SK-N-SH (cell line): ENCODE measurements at regions not wholly inside any gene's neighbourhood (a gene's known extent, or its start where the extent isn't known, plus 50 kb on each side); places are given as distances from the start of the nearest gene placed in this dataset.

Experiments used
- CTCF ChIA-PET: fragments of 300-600, 350-600 bp; formaldehyde crosslinking; extraction: SDS; loops from one replicate; lab custom pipeline; 2021; lab: Yijun Ruan, JAX
- POLR2A ChIA-PET: fragments of 350-600 bp; sonication (Branson Sonifier 250); formaldehyde crosslinking; extraction: SDS; loops from one replicate; lab custom pipeline; 2020; ENCODE audit warnings: antibody characterized with exemption, inconsistent platforms; lab: Yijun Ruan, JAX
- DNase-seq: peaks from one replicate; pipeline ENCODE4 v3.0.0; 2012
- H2AFZ ChIP-seq: fragments of 200-600 bp; sonication (generic); 2 replicates; pipeline ENCODE4 v1.8.1; 2016; ENCODE audit warnings: antibody characterized with exemption, mild to moderate bottlenecking, low read depth
- H3F3A ChIP-seq: fragments of 200-600 bp; sonication (generic); replicated peaks from 2 replicates; pipeline ENCODE3; 2016; ENCODE audit warnings: antibody characterized with exemption, mild to moderate bottlenecking; ENCODE audit not compliant: insufficient read depth
- H3K27ac ChIP-seq, 2 experiments: fragments of 200-500 bp in 1 of 2; fragments of 200-600 bp in 1 of 2; sonication (Bioruptor generic) in 1 of 2; sonication (generic), shearing (Covaris generic) in 1 of 2; 2 replicates each; pipeline versions ENCODE4 v1.5.1 to v1.6.1; 2014 to 2016; ENCODE audit warnings: low read depth in 2 of 2, inconsistent platforms in 1 of 2, low read length in 1 of 2, mild to moderate bottlenecking in 1 of 2, mixed read lengths in 1 of 2
- H3K27me3 ChIP-seq: fragments of 200-600 bp; sonication (generic), shearing (Covaris generic); 2 replicates; pipeline ENCODE4 v1.6.1; 2016; ENCODE audit warnings: mixed run types; ENCODE audit not compliant: insufficient read depth
- H3K36me3 ChIP-seq, 2 experiments: fragments of 200-500 bp in 1 of 2; fragments of 200-600 bp in 1 of 2; sonication (Bioruptor generic) in 1 of 2; sonication (generic) in 1 of 2; replicated peaks in 1 of 2; 2 replicates each; pipeline versions ENCODE3 to v1.5.1; 2014 to 2016; ENCODE audit warnings: low read length in 1 of 2, mild to moderate bottlenecking in 1 of 2; ENCODE audit not compliant: insufficient read depth in 2 of 2, control insufficient read depth in 1 of 2
- H3K4me1 ChIP-seq, 2 experiments: fragments of 200-500 bp in 1 of 2; fragments of 200-600 bp in 1 of 2; sonication (Bioruptor generic) in 1 of 2; sonication (generic), shearing (Covaris generic) in 1 of 2; 2 replicates each; pipeline versions ENCODE4 v1.5.1 to v1.6.1; 2014 to 2016; ENCODE audit warnings: low read depth in 1 of 2, low read length in 1 of 2, mixed run types in 1 of 2; ENCODE audit not compliant: insufficient read depth in 2 of 2, control insufficient read depth in 1 of 2
- H3K4me2 ChIP-seq: fragments of 200-600 bp; sonication (generic), shearing (Covaris generic); 2 replicates; pipeline ENCODE4 v1.6.1; 2017; ENCODE audit warnings: mixed run types
- H3K4me3 ChIP-seq, 2 experiments: fragments of 200-500 bp in 1 of 2; fragments of 200-600 bp in 1 of 2; sonication (Bioruptor generic) in 1 of 2; sonication (generic), shearing (Covaris generic) in 1 of 2; 2 replicates each; pipeline versions ENCODE4 v1.5.1 to v1.8.1; 2014 to 2016; ENCODE audit warnings: low read depth in 2 of 2, inconsistent platforms in 1 of 2, low read length in 1 of 2, mild to moderate bottlenecking in 1 of 2, mixed read lengths in 1 of 2, moderate library complexity in 1 of 2
- H3K79me2 ChIP-seq: fragments of 200-600 bp; sonication (generic); 2 replicates; pipeline ENCODE4 v1.8.1; 2017; ENCODE audit warnings: mild to moderate bottlenecking; ENCODE audit not compliant: insufficient read depth
- H3K9ac ChIP-seq: fragments of 200-600 bp; sonication (generic); 2 replicates; pipeline ENCODE4 v1.6.1; 2017; ENCODE audit warnings: mixed run types
- H3K9me2 ChIP-seq: fragments of 200-600 bp; sonication (generic); 2 replicates; pipeline ENCODE4 v1.6.1; 2017; ENCODE audit warnings: mixed run types
- H3K9me3 ChIP-seq: fragments of 200-600 bp; sonication (generic); 2 replicates; pipeline ENCODE4 v1.6.1; 2017; ENCODE audit warnings: mixed run types, mild to moderate bottlenecking, moderate library complexity
- H4K20me1 ChIP-seq: fragments of 200-600 bp; sonication (generic); 2 replicates; pipeline ENCODE4 v1.6.1; 2017; ENCODE audit warnings: mild to moderate bottlenecking, mixed run types; ENCODE audit not compliant: insufficient read depth
- CTCF ChIP-seq: fragments of 200-600 bp; sonication (generic); IDR thresholded peaks from 2 replicates; pipeline ENCODE4 v1.6.1; 2017; ENCODE audit warnings: antibody characterized with exemption, mild to moderate bottlenecking, moderate library complexity
- ELF1 ChIP-seq: IDR thresholded peaks from 2 replicates; pipeline ENCODE4 v1.4.0; 2012
- EZH2phosphoT487 ChIP-seq: fragments of 200-600 bp; sonication (generic); IDR thresholded peaks from 2 replicates; pipeline ENCODE4 v1.6.1; 2017; ENCODE audit warnings: low read depth, mixed run types, mild to moderate bottlenecking, antibody characterized with exemption, moderate library complexity, borderline replicate concordance
- FOSL2 ChIP-seq: IDR thresholded peaks from 2 replicates; pipeline ENCODE4 v1.4.0; 2012; ENCODE audit warnings: low read depth, mild to moderate bottlenecking, moderate library complexity, borderline replicate concordance
- GABPA ChIP-seq: IDR thresholded peaks from 2 replicates; pipeline ENCODE4 v1.4.0; 2012; ENCODE audit warnings: low read depth, mild to moderate bottlenecking
- GATA2 ChIP-seq: sonication (generic); formaldehyde crosslinking; IDR thresholded peaks from 2 replicates; pipeline ENCODE4 v1.5.0; 2020; ENCODE audit warnings: mild to moderate bottlenecking, missing genetic modification reagents
- MEF2A ChIP-seq: IDR thresholded peaks from 2 replicates; pipeline ENCODE4 v1.4.0; 2012; ENCODE audit warnings: low read depth, borderline replicate concordance
- MXI1 ChIP-seq: IDR thresholded peaks from 2 replicates; pipeline ENCODE4 v1.6.1; 2012; ENCODE audit warnings: mild to moderate bottlenecking, low read depth, low read length, improper control_type of control experiment
- NFIC ChIP-seq: IDR thresholded peaks from 2 replicates; pipeline ENCODE4 v1.4.0; 2012; ENCODE audit warnings: borderline replicate concordance
- POLR2AphosphoS5 ChIP-seq: IDR thresholded peaks from 2 replicates; pipeline ENCODE4 v1.6.1; 2012; ENCODE audit warnings: low read depth, low read length
- RAD21 ChIP-seq: IDR thresholded peaks from 2 replicates; pipeline ENCODE4 v1.6.1; 2012; ENCODE audit warnings: mild to moderate bottlenecking, low read length
- REST ChIP-seq: IDR thresholded peaks from 2 replicates; pipeline ENCODE4 v1.6.1; 2012; ENCODE audit warnings: mild to moderate bottlenecking, low read depth, low read length, moderate library complexity
- RFX5 ChIP-seq: IDR thresholded peaks from 2 replicates; pipeline ENCODE4 v1.6.1; 2012; ENCODE audit warnings: mild to moderate bottlenecking, improper control_type of control experiment, low read length
- RXRA ChIP-seq: IDR thresholded peaks from 2 replicates; pipeline ENCODE4 v1.4.0; 2012; ENCODE audit warnings: low read depth, mild to moderate bottlenecking, borderline replicate concordance
- SMC3 ChIP-seq: IDR thresholded peaks from 2 replicates; pipeline ENCODE4 v1.6.1; 2012; ENCODE audit warnings: low read depth, low read length, improper control_type of control experiment
- TAF1 ChIP-seq: IDR thresholded peaks from 2 replicates; pipeline ENCODE4 v1.6.1; 2012; ENCODE audit warnings: low read depth, mild to moderate bottlenecking, low read length, moderate library complexity, borderline replicate concordance
- YY1 ChIP-seq: IDR thresholded peaks from 2 replicates; pipeline ENCODE4 v1.4.0; 2012; ENCODE audit warnings: low read depth, mild to moderate bottlenecking
- TF ChIP-seq, protein P1 (sequence below): IDR thresholded peaks from 2 replicates; pipeline ENCODE4 v1.4.0; 2012; ENCODE audit warnings: low read depth, borderline replicate concordance

DNA sequence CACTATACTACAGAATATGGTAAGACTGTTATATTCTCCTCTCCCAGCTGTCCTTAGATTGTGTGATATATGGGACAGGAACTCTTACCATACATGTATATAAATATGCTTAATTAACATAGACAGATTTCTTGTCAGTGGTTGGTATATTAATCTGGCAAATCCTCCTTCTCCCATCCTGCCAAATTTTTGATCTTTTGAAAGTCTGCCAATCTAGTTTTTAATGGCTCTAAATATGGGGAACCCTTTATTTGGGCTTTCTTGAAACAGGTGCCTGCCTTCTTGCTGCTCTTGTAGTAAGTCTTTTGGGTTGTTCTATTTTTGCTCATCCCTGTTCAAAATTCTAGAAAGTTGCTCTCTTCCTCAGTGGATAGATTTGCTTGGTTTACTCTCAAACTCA, 63.5 kb downstream of the SPATA31D1 start:
- Histone ChIP-seq H3K9me2 (no peaks in the 10 kb centered on the region), H3K27me3 (no peaks in the 10 kb centered on the region), H3F3A (no peaks in the 10 kb centered on the region), H3K4me3 (no peak overlapping the region), H3K27ac (no peak overlapping the region), H3K4me2 (no peak overlapping the region), H3K9ac (no peak overlapping the region), H3K9me3 (no peaks in the 10 kb centered on the region), H2AFZ (no peak overlapping the region), H3K36me3 (no peaks in the 10 kb centered on the region), H3K79me2 (no peaks in the 10 kb centered on the region), H3K4me1 (no peaks in the 10 kb centered on the region), H4K20me1 (no peaks in the 10 kb centered on the region)
- POLR2A ChIA-PET = no interaction called here
- DNase-seq = no peak
- TF ChIP-seq POLR2AphosphoS5 = no peak
- TF ChIP-seq RXRA = no peak
- no peak for TF ChIP-seq RFX5
- TF ChIP-seq GABPA = no peak
- no peak for TF ChIP-seq CTCF
- no peak for TF ChIP-seq SMC3
- TF ChIP-seq EZH2phosphoT487 = no peak
- no peak for TF ChIP-seq MEF2A
- TF ChIP-seq FOSL2 = no peak
- no peak for TF ChIP-seq TAF1
- TF ChIP-seq REST = no peak
- TF ChIP-seq NFIC = no peak
- TF ChIP-seq RAD21 = no peak
- TF ChIP-seq MXI1 = no peak
- TF ChIP-seq ELF1 = no peak
- TF ChIP-seq, protein P1, sequence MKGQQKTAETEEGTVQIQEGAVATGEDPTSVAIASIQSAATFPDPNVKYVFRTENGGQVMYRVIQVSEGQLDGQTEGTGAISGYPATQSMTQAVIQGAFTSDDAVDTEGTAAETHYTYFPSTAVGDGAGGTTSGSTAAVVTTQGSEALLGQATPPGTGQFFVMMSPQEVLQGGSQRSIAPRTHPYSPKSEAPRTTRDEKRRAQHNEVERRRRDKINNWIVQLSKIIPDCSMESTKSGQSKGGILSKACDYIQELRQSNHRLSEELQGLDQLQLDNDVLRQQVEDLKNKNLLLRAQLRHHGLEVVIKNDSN = no peak
- TF ChIP-seq GATA2 (CRISPR knock-in tag) = no peak
- TF ChIP-seq YY1 = no peak
- CTCF ChIA-PET = no interaction called here
